Embryonic facial prominence (tissue), 1 donor: ENCODE measurements at regions not wholly inside any gene's neighbourhood (a gene's known extent, or its start where the extent isn't known, plus 50 kb on each side); places are given as distances from the start of the nearest gene placed in this dataset.

Experiments
- DNase-seq: peaks from one replicate; pipeline ENCODE4 v3.0.0-alpha.2; 2016; ENCODE audit errors: extremely low spot score

GRCh38 chr2:107215401-107216350 lies 329.7 kb upstream of the ST6GAL2 start:
- DNase-seq: no peak

- DNase-seq: no peak
Measured at GRCh38 chr2:107218208-107218607, 332.2 kb upstream of the ST6GAL2 start.

- no peak for DNase-seq
Measured at GRCh38 chr2:107222466-107222865, 336.5 kb upstream of the ST6GAL2 start.

GRCh38 chr2:107235491-107236254 lies 349.7 kb upstream of the ST6GAL2 start:
- DNase-seq: no peak

- DNase-seq: no peak
Measured at GRCh38 chr2:107242811-107243210, 356.8 kb upstream of the ST6GAL2 start.

- no peak for DNase-seq
Measured at GRCh38 chr2:107248932-107249331, 363.0 kb upstream of the ST6GAL2 start.

- no peak for DNase-seq
Measured at GRCh38 chr2:107255744-107256143, 369.8 kb upstream of the ST6GAL2 start.

- DNase-seq: no peak
Measured at GRCh38 chr2:107258531-107259407, 372.8 kb upstream of the ST6GAL2 start.

GRCh38 chr2:107259408-107260195 lies 373.6 kb upstream of the ST6GAL2 start:
- no peak for DNase-seq

GRCh38 chr2:107263628-107264027 lies 377.7 kb upstream of the ST6GAL2 start:
- DNase-seq: no peak

- DNase-seq: no peak
Measured at GRCh38 chr2:107264184-107264583, 378.2 kb upstream of the ST6GAL2 start.

GRCh38 chr2:107266555-107266954 lies 380.6 kb upstream of the ST6GAL2 start:
- DNase-seq: no peak

GRCh38 chr2:107267086-107267485 lies 381.1 kb upstream of the ST6GAL2 start:
- no peak for DNase-seq

GRCh38 chr2:107276034-107276433 lies 390.1 kb upstream of the ST6GAL2 start:
- DNase-seq: no peak

- no peak for DNase-seq
Measured at GRCh38 chr2:107278672-107279071, 392.7 kb upstream of the ST6GAL2 start.

GRCh38 chr2:107281637-107282036 lies 395.7 kb upstream of the ST6GAL2 start:
- no peak for DNase-seq

- DNase-seq: no peak
Measured at GRCh38 chr2:107282135-107282534, 396.2 kb upstream of the ST6GAL2 start.

- no peak for DNase-seq
Measured at GRCh38 chr2:107285621-107286299, 399.8 kb upstream of the ST6GAL2 start.

- DNase-seq: no peak
Measured at GRCh38 chr2:107290041-107290440, 404.1 kb upstream of the ST6GAL2 start.

- no peak for DNase-seq
Measured at GRCh38 chr2:107303964-107304363, 418.0 kb upstream of the ST6GAL2 start.
